ENCODE measurements at regions not wholly inside any gene's neighbourhood (a gene's known extent, or its start where the extent isn't known, plus 50 kb on each side); places are given as distances from the start of the nearest gene placed in this dataset.

DNA sequence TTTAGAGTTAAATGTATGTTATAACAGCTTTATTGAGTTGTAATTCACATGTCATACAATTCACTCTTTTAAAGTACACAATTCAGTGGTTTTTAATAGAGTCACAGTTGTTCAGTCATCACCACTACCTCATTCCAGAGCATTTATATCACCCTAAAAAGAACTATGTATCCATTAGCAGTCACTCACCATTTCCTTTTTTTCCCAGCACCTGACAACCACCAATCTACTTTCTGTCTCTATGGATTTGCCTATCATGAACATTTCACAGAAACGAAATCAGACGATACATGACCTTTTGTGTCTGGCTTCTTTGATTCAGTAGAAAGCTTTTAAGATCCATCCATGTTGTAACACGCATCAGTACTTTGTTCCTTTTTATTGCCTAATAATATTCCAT is 52.9 kb upstream of the FRAS1 start:
- no TSS peak for BruUV-seq (replicated peaks)
- DNase-seq (ENCODE audit: low read depth, low spot score) (no peak), FAIRE-seq (no peak), ATAC-seq (no peak)
- ChIA-PET SMC1A (ENCODE audit: uncharacterized antibody, unreplicated experiment) (no interaction called here), POLR2A (interaction anchor here (0.6 kb wide), 1 partner anchor 611 kb away, joined by 3 read pairs; no protein-coding TSS in a partner anchor), RAD21 (ENCODE audit: unreplicated experiment) (interaction anchor here (1.0 kb wide), 1 partner anchor 17 kb away, joined by 3 read pairs; no protein-coding TSS in a partner anchor), CTCF (interaction anchor here (2.7 kb wide), 1 partner anchor 10 kb away, joined by 11 read pairs; no protein-coding TSS in a partner anchor)
- Histone ChIP-seq H3K4me2 (ENCODE audit: control insufficient read depth, insufficient read depth) (no peak overlapping the region), H3K36me3 (ENCODE audit: control insufficient read depth in 2 of 2, insufficient read depth in 2 of 2, low read length in 1 of 2) (no peaks in the 10 kb centered on the region), H2AFZ (ENCODE audit: control insufficient read depth, low read depth, low read length) (no peak overlapping the region), H3K27me3 (replicated peaks in 1 of 2; ENCODE audit: control insufficient read depth in 2 of 2, insufficient read depth in 2 of 2, low read length in 1 of 2) (no peaks in the 10 kb centered on the region), H3K9me3 (replicated peaks; ENCODE audit: control insufficient read depth, insufficient read depth, low read length) (no peaks in the 10 kb centered on the region), H3K9ac (ENCODE audit: control insufficient read depth, insufficient read depth, low read length) (no peak overlapping the region), H3K79me2 (ENCODE audit: control insufficient read depth, insufficient read depth, low read length) (no peaks in the 10 kb centered on the region), H3K4me1 (ENCODE audit: control insufficient read depth, insufficient read depth, low read length) (no peaks in the 10 kb centered on the region), H3K27ac (ENCODE audit: control insufficient read depth, insufficient read depth) (no peak overlapping the region), H3K4me3 (no peak overlapping the region), H4K20me1 (ENCODE audit: control insufficient read depth, insufficient read depth) (no peaks in the 10 kb centered on the region)
- TF ChIP-seq EZH2 (IDR thresholded peaks at IDR 0.05; ENCODE audit: borderline replicate concordance, control insufficient read depth, low read depth, low read length) (no peak), BCL11A (IDR thresholded peaks at IDR 0.05; ENCODE audit: low read depth, low read length) (no peak)
- intact Hi-C loops (cut with micrococcal nuclease; ENCODE audit: unreplicated experiment), result no loop called here
- 38% methylated on average over 3 of the region's 3 CpGs for WGBS (ENCODE audit: insufficient coverage, insufficient replicate concordance, low lambda C conversion rate, missing lambda C conversion rate)
- in situ Hi-C loops (cut with MboI), result no loop called here

DNA sequence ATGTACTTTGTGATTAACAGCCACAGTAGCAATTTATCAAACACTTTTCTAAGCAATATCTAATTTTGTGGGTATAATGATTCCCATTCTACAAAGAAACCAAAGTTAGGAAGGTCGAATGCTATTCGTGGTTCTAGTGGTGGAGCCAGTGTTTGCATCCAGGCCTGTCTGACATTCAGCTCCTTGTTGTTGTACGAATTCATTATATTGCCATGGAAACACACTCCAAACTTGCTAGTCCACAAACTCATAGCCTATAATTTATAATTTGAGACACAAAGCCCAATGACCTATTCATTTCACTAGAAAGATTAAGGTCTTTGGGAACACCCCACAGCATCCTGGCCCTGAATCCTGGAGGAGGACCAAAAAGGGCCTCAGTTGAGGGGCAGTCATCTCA is 52.0 kb upstream of the FRAS1 start:
- Histone ChIP-seq H3K27ac (ENCODE audit: control insufficient read depth, insufficient read depth) (no peak overlapping the region), H3K36me3 (ENCODE audit: control insufficient read depth in 2 of 2, insufficient read depth in 2 of 2, low read length in 1 of 2) (no peaks in the 10 kb centered on the region), H3K4me3 (no peak overlapping the region), H4K20me1 (ENCODE audit: control insufficient read depth, insufficient read depth) (no peaks in the 10 kb centered on the region), H3K9ac (ENCODE audit: control insufficient read depth, insufficient read depth, low read length) (no peak overlapping the region), H3K9me3 (replicated peaks; ENCODE audit: control insufficient read depth, insufficient read depth, low read length) (no peaks in the 10 kb centered on the region), H3K79me2 (ENCODE audit: control insufficient read depth, insufficient read depth, low read length) (no peaks in the 10 kb centered on the region), H3K27me3 (replicated peaks in 1 of 2; ENCODE audit: control insufficient read depth in 2 of 2, insufficient read depth in 2 of 2, low read length in 1 of 2) (no peaks in the 10 kb centered on the region), H2AFZ (ENCODE audit: control insufficient read depth, low read depth, low read length) (no peak overlapping the region), H3K4me1 (ENCODE audit: control insufficient read depth, insufficient read depth, low read length) (no peaks in the 10 kb centered on the region), H3K4me2 (ENCODE audit: control insufficient read depth, insufficient read depth) (no peak overlapping the region)
- in situ Hi-C loops (cut with MboI) (no loop called here), intact Hi-C loops (cut with micrococcal nuclease; ENCODE audit: unreplicated experiment) (no loop called here)
- CTCF ChIA-PET, result interaction anchor here (0.9 to 2.7 kb wide), 2 partner anchors 11 to 29 kb away, joined by 3 to 11 read pairs; no protein-coding TSS in a partner anchor
- SMC1A ChIA-PET (ENCODE audit: uncharacterized antibody, unreplicated experiment), result interaction anchor here (1.2 kb wide), 1 partner anchor 13 kb away, joined by 3 read pairs; no protein-coding TSS in a partner anchor
- ATAC-seq (no peak), FAIRE-seq (no peak), DNase-seq (ENCODE audit: low read depth, low spot score) (no peak)
- POLR2A ChIA-PET, result interaction anchor here (0.6 kb wide), 1 partner anchor 262 kb away, joined by 3 read pairs; no protein-coding TSS in a partner anchor
- RAD21 ChIA-PET (ENCODE audit: unreplicated experiment), result no interaction called here
- no TSS peak for BruUV-seq (replicated peaks)
- WGBS (ENCODE audit: insufficient coverage, insufficient replicate concordance, low lambda C conversion rate, missing lambda C conversion rate), result 0% methylated on average over 3 of the region's 3 CpGs
- TF ChIP-seq NFIC (IDR thresholded peaks at IDR 0.05; ENCODE audit: low read depth, low read length) (no peak), MTA2 (IDR thresholded peaks at IDR 0.05; ENCODE audit: low read depth) (no peak), YY1 (IDR thresholded peaks at IDR 0.05; ENCODE audit: low read depth, low read length) (no peak), WRNIP1 (IDR thresholded peaks at IDR 0.05; ENCODE audit: borderline replicate concordance, low read depth, low read length) (no peak), LARP7 (IDR thresholded peaks at IDR 0.05) (no peak)
- TF ChIP-seq, protein P1, sequence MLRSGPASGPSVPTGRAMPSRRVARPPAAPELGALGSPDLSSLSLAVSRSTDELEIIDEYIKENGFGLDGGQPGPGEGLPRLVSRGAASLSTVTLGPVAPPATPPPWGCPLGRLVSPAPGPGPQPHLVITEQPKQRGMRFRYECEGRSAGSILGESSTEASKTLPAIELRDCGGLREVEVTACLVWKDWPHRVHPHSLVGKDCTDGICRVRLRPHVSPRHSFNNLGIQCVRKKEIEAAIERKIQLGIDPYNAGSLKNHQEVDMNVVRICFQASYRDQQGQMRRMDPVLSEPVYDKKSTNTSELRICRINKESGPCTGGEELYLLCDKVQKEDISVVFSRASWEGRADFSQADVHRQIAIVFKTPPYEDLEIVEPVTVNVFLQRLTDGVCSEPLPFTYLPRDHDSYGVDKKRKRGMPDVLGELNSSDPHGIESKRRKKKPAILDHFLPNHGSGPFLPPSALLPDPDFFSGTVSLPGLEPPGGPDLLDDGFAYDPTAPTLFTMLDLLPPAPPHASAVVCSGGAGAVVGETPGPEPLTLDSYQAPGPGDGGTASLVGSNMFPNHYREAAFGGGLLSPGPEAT (IDR thresholded peaks at IDR 0.05; ENCODE audit: low read depth), result no peak
- TF ChIP-seq, protein P2, sequence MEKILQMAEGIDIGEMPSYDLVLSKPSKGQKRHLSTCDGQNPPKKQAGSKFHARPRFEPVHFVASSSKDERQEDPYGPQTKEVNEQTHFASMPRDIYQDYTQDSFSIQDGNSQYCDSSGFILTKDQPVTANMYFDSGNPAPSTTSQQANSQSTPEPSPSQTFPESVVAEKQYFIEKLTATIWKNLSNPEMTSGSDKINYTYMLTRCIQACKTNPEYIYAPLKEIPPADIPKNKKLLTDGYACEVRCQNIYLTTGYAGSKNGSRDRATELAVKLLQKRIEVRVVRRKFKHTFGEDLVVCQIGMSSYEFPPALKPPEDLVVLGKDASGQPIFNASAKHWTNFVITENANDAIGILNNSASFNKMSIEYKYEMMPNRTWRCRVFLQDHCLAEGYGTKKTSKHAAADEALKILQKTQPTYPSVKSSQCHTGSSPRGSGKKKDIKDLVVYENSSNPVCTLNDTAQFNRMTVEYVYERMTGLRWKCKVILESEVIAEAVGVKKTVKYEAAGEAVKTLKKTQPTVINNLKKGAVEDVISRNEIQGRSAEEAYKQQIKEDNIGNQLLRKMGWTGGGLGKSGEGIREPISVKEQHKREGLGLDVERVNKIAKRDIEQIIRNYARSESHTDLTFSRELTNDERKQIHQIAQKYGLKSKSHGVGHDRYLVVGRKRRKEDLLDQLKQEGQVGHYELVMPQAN (conservative IDR thresholded peaks at IDR 0.05), result no peak
- TF ChIP-seq, protein P3, sequence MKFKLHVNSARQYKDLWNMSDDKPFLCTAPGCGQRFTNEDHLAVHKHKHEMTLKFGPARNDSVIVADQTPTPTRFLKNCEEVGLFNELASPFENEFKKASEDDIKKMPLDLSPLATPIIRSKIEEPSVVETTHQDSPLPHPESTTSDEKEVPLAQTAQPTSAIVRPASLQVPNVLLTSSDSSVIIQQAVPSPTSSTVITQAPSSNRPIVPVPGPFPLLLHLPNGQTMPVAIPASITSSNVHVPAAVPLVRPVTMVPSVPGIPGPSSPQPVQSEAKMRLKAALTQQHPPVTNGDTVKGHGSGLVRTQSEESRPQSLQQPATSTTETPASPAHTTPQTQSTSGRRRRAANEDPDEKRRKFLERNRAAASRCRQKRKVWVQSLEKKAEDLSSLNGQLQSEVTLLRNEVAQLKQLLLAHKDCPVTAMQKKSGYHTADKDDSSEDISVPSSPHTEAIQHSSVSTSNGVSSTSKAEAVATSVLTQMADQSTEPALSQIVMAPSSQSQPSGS (IDR thresholded peaks at IDR 0.05; ENCODE audit: low read length), result no peak
- TF ChIP-seq, protein P4, sequence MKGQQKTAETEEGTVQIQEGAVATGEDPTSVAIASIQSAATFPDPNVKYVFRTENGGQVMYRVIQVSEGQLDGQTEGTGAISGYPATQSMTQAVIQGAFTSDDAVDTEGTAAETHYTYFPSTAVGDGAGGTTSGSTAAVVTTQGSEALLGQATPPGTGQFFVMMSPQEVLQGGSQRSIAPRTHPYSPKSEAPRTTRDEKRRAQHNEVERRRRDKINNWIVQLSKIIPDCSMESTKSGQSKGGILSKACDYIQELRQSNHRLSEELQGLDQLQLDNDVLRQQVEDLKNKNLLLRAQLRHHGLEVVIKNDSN (IDR thresholded peaks at IDR 0.05; ENCODE audit: borderline replicate concordance, extremely low read length, insufficient read depth, low read depth, low read length), result no peak

Measured in GM12878 (cell line).